Activated T-helper 1 cell treated with anti-CD3 and anti-CD28 coated beads, Interleukin-12 subunit alpha, Interleukin-12 subunit beta, Interleukin-2, Interleukin-4 antibody, amounts not matched to agents 30 ng/mL and 10 ng/mL and 1 ng/mL, durations not matched to agents 14 hours and 24 hours and 36 hours (primary cell): ENCODE measurements at regions not wholly inside any gene's neighbourhood (a gene's known extent, or its start where the extent isn't known, plus 50 kb on each side); places are given as distances from the start of the nearest gene placed in this dataset.

Experiments
- DNase-seq: peaks from one replicate; pipeline ENCODE4 v3.0.0; 2021; ENCODE audit warnings: low spot score
- H3K27ac Mint-ChIP-seq: one replicate; pipeline ENCODE4 v1.8.0; 2021; ENCODE audit warnings: mild to moderate bottlenecking, mixed read lengths
- H3K27me3 Mint-ChIP-seq: one replicate; pipeline ENCODE4 v1.8.0; 2022; ENCODE audit warnings: mild to moderate bottlenecking, moderate library complexity, mixed read lengths; ENCODE audit not compliant: insufficient read depth
- H3K36me3 Mint-ChIP-seq: one replicate; pipeline ENCODE4 v1.8.0; 2021; ENCODE audit warnings: low read depth, mixed read lengths
- H3K4me1 Mint-ChIP-seq: one replicate; pipeline ENCODE4 v1.8.0; 2021; ENCODE audit warnings: low read depth, mixed read lengths
- H3K4me3 Mint-ChIP-seq: one replicate; pipeline ENCODE4 v1.8.0; 2021; ENCODE audit warnings: mild to moderate bottlenecking, moderate library complexity, mixed read lengths
- H3K9me3 Mint-ChIP-seq: one replicate; pipeline ENCODE4 v1.8.0; 2021; ENCODE audit warnings: mixed read lengths
- intact Hi-C: fragments of 100-400 bp; cut with micrococcal nuclease; formaldehyde crosslinking; loops from one replicate; pipeline ENCODE4 v1.15.1; 2024

- H3K4me3 Mint-ChIP-seq: no peak overlapping the region
- H3K9me3 Mint-ChIP-seq: peaks cover 3% of the 10 kb centered on the region
- no peaks in the 10 kb centered on the region for H3K27me3 Mint-ChIP-seq
- no peak for DNase-seq
- no peaks in the 10 kb centered on the region for H3K4me1 Mint-ChIP-seq
- H3K36me3 Mint-ChIP-seq: no peaks in the 10 kb centered on the region
- no peak overlapping the region for H3K27ac Mint-ChIP-seq
- intact Hi-C loops: no loop called here
These were observed 825.6 kb downstream of the TBC1D22A start for GRCh38 chr22:47587861-47588577.

- H3K27ac Mint-ChIP-seq: no peak overlapping the region
- H3K4me1 Mint-ChIP-seq: no peaks in the 10 kb centered on the region
- no peaks in the 10 kb centered on the region for H3K27me3 Mint-ChIP-seq
- H3K36me3 Mint-ChIP-seq: no peaks in the 10 kb centered on the region
- H3K9me3 Mint-ChIP-seq: peaks cover 3% of the 10 kb centered on the region
- no peak for DNase-seq
- intact Hi-C loops: no loop called here
- no peak overlapping the region for H3K4me3 Mint-ChIP-seq
These were observed 824.9 kb downstream of the TBC1D22A start for GRCh38 chr22:47587361-47587760.

GRCh38 chr22:47586946-47587345 is 824.5 kb downstream of the TBC1D22A start:
- H3K4me1 Mint-ChIP-seq: no peaks in the 10 kb centered on the region

GRCh38 chr22:47586038-47586437 is 823.6 kb downstream of the TBC1D22A start:
- DNase-seq: no peak
- no peak overlapping the region for H3K4me3 Mint-ChIP-seq
- intact Hi-C loops: no loop called here
- no peaks in the 10 kb centered on the region for H3K27me3 Mint-ChIP-seq
- no peak overlapping the region for H3K27ac Mint-ChIP-seq
- peaks cover 3% of the 10 kb centered on the region for H3K9me3 Mint-ChIP-seq
- no peaks in the 10 kb centered on the region for H3K4me1 Mint-ChIP-seq
- H3K36me3 Mint-ChIP-seq: no peaks in the 10 kb centered on the region

More at GRCh38 chr22:47586946-47587345, 824.5 kb downstream of the TBC1D22A start:
- intact Hi-C loops: no loop called here
- no peaks in the 10 kb centered on the region for H3K27me3 Mint-ChIP-seq
- no peaks in the 10 kb centered on the region for H3K36me3 Mint-ChIP-seq
- no peak for DNase-seq
- H3K27ac Mint-ChIP-seq: no peak overlapping the region
- no peak overlapping the region for H3K4me3 Mint-ChIP-seq
- peaks cover 3% of the 10 kb centered on the region for H3K9me3 Mint-ChIP-seq

GRCh38 chr22:47583959-47584562 is 821.6 kb downstream of the TBC1D22A start:
- no peaks in the 10 kb centered on the region for H3K36me3 Mint-ChIP-seq
- H3K4me1 Mint-ChIP-seq: no peaks in the 10 kb centered on the region
- intact Hi-C loops: loop anchor here (2.0 kb wide), 1 partner anchor 51 kb away; no protein-coding TSS in a partner anchor
- no peaks in the 10 kb centered on the region for H3K27me3 Mint-ChIP-seq
- no peak for DNase-seq
- H3K27ac Mint-ChIP-seq: no peak overlapping the region
- peaks cover 3% of the 10 kb centered on the region for H3K9me3 Mint-ChIP-seq
- no peak overlapping the region for H3K4me3 Mint-ChIP-seq

GRCh38 chr22:47582067-47582466 is 819.6 kb downstream of the TBC1D22A start:
- Mint-ChIP-seq H3K4me3 (no peak overlapping the region), H3K27me3 (no peaks in the 10 kb centered on the region), H3K9me3 (peaks cover 3% of the 10 kb centered on the region), H3K27ac (no peak overlapping the region), H3K36me3 (no peaks in the 10 kb centered on the region), H3K4me1 (no peaks in the 10 kb centered on the region)
- intact Hi-C loops: loop anchor here (2.0 kb wide), 1 partner anchor 49 kb away; no protein-coding TSS in a partner anchor
- no peak for DNase-seq

GRCh38 chr22:47580121-47580520 is 817.7 kb downstream of the TBC1D22A start:
- H3K9me3 Mint-ChIP-seq: peaks cover 2% of the 10 kb centered on the region
- no peaks in the 10 kb centered on the region for H3K27me3 Mint-ChIP-seq
- no peak overlapping the region for H3K27ac Mint-ChIP-seq
- intact Hi-C loops: no loop called here
- no peaks in the 10 kb centered on the region for H3K36me3 Mint-ChIP-seq
- H3K4me3 Mint-ChIP-seq: no peak overlapping the region
- H3K4me1 Mint-ChIP-seq: no peaks in the 10 kb centered on the region
- no peak for DNase-seq

GRCh38 chr22:47576908-47577307 is 814.5 kb downstream of the TBC1D22A start:
- Mint-ChIP-seq H3K36me3 (no peaks in the 10 kb centered on the region), H3K4me3 (no peak overlapping the region), H3K27ac (no peak overlapping the region), H3K4me1 (no peaks in the 10 kb centered on the region), H3K27me3 (no peaks in the 10 kb centered on the region), H3K9me3 (no peaks in the 10 kb centered on the region)
- no peak for DNase-seq
- intact Hi-C loops: no loop called here

GRCh38 chr22:47575291-47575690 is 812.8 kb downstream of the TBC1D22A start:
- intact Hi-C loops: no loop called here
- Mint-ChIP-seq H3K27ac (no peak overlapping the region), H3K36me3 (no peaks in the 10 kb centered on the region), H3K27me3 (no peaks in the 10 kb centered on the region), H3K9me3 (no peaks in the 10 kb centered on the region), H3K4me3 (no peak overlapping the region), H3K4me1 (no peaks in the 10 kb centered on the region)
- no peak for DNase-seq

- no peak for DNase-seq
- no peaks in the 10 kb centered on the region for H3K9me3 Mint-ChIP-seq
- no peaks in the 10 kb centered on the region for H3K36me3 Mint-ChIP-seq
- no peak overlapping the region for H3K4me3 Mint-ChIP-seq
- no peaks in the 10 kb centered on the region for H3K27me3 Mint-ChIP-seq
- intact Hi-C loops: no loop called here
- H3K4me1 Mint-ChIP-seq: no peaks in the 10 kb centered on the region
- H3K27ac Mint-ChIP-seq: no peak overlapping the region
These were observed 812.1 kb downstream of the TBC1D22A start for GRCh38 chr22:47574556-47574955.

- no peak for DNase-seq
- H3K27me3 Mint-ChIP-seq: no peaks in the 10 kb centered on the region
- H3K4me1 Mint-ChIP-seq: no peaks in the 10 kb centered on the region
- intact Hi-C loops: no loop called here
- no peaks in the 10 kb centered on the region for H3K9me3 Mint-ChIP-seq
- no peaks in the 10 kb centered on the region for H3K36me3 Mint-ChIP-seq
- no peak overlapping the region for H3K27ac Mint-ChIP-seq
- H3K4me3 Mint-ChIP-seq: no peak overlapping the region
These were observed 810.7 kb downstream of the TBC1D22A start for GRCh38 chr22:47573141-47573540.

GRCh38 chr22:47572443-47572842 is 810.0 kb downstream of the TBC1D22A start:
- DNase-seq: no peak
- intact Hi-C loops: no loop called here
- Mint-ChIP-seq H3K4me3 (no peak overlapping the region), H3K27me3 (no peaks in the 10 kb centered on the region), H3K36me3 (no peaks in the 10 kb centered on the region), H3K4me1 (no peaks in the 10 kb centered on the region), H3K9me3 (no peaks in the 10 kb centered on the region), H3K27ac (no peak overlapping the region)

- Mint-ChIP-seq H3K9me3 (no peaks in the 10 kb centered on the region), H3K4me1 (no peaks in the 10 kb centered on the region), H3K4me3 (no peak overlapping the region), H3K36me3 (no peaks in the 10 kb centered on the region), H3K27ac (no peak overlapping the region), H3K27me3 (no peaks in the 10 kb centered on the region)
- no peak for DNase-seq
- intact Hi-C loops: no loop called here
These were observed 809.2 kb downstream of the TBC1D22A start for GRCh38 chr22:47571616-47572015.
